T-helper 1 cell treated with Interleukin-12 subunit alpha and Interleukin-12 subunit beta and Interleukin-4 antibody, amounts not matched to agents 30 ng/mL and 1 ng/mL, for 36 hours (primary cell): ENCODE measurements at regions not wholly inside any gene's neighbourhood (a gene's known extent, or its start where the extent isn't known, plus 50 kb on each side); places are given as distances from the start of the nearest gene placed in this dataset.

Experiments
- intact Hi-C: fragments of 100-400 bp; cut with micrococcal nuclease; formaldehyde crosslinking; loops from one replicate; pipeline ENCODE4 v1.15.1; 2024

GRCh38 chr21:27425172-27425571, 458.3 kb upstream of the ADAMTS5 start:
- intact Hi-C loops = no loop called here

- intact Hi-C loops = no loop called here
These were observed 457.7 kb upstream of the ADAMTS5 start for GRCh38 chr21:27424601-27425000.

GRCh38 chr21:27423906-27424595, 457.2 kb upstream of the ADAMTS5 start:
- intact Hi-C loops = no loop called here

- intact Hi-C loops = no loop called here
These were observed 456.1 kb upstream of the ADAMTS5 start for GRCh38 chr21:27423038-27423437.

- intact Hi-C loops = no loop called here
These were observed 455.5 kb upstream of the ADAMTS5 start for GRCh38 chr21:27422435-27422834.

- intact Hi-C loops = no loop called here
These were observed 454.8 kb upstream of the ADAMTS5 start for GRCh38 chr21:27421654-27422053.

GRCh38 chr21:27419153-27419552, 452.3 kb upstream of the ADAMTS5 start:
- intact Hi-C loops = no loop called here

GRCh38 chr21:27418346-27418745, 451.5 kb upstream of the ADAMTS5 start:
- intact Hi-C loops = no loop called here

GRCh38 chr21:27412530-27412929, 445.6 kb upstream of the ADAMTS5 start:
- intact Hi-C loops = no loop called here

- intact Hi-C loops = no loop called here
These were observed 441.9 kb upstream of the ADAMTS5 start for GRCh38 chr21:27408826-27409225.

- intact Hi-C loops = no loop called here
These were observed 440.4 kb upstream of the ADAMTS5 start for GRCh38 chr21:27407271-27407670.

- intact Hi-C loops = no loop called here
These were observed 439.6 kb upstream of the ADAMTS5 start for GRCh38 chr21:27406300-27407009.

GRCh38 chr21:27403011-27403410, 436.1 kb upstream of the ADAMTS5 start:
- intact Hi-C loops = no loop called here

GRCh38 chr21:27400045-27400444, 433.2 kb upstream of the ADAMTS5 start:
- intact Hi-C loops = no loop called here

GRCh38 chr21:27397578-27397977, 430.7 kb upstream of the ADAMTS5 start:
- intact Hi-C loops = no loop called here

GRCh38 chr21:27393726-27394125, 426.8 kb upstream of the ADAMTS5 start:
- intact Hi-C loops = no loop called here

- intact Hi-C loops = no loop called here
These were observed 425.1 kb upstream of the ADAMTS5 start for GRCh38 chr21:27391990-27392389.

- intact Hi-C loops = no loop called here
These were observed 423.5 kb upstream of the ADAMTS5 start for GRCh38 chr21:27390384-27390783.

- intact Hi-C loops = no loop called here
These were observed 421.9 kb upstream of the ADAMTS5 start for GRCh38 chr21:27388825-27389224.

GRCh38 chr21:27382404-27382803, 415.5 kb upstream of the ADAMTS5 start:
- intact Hi-C loops = no loop called here

GRCh38 chr21:27380303-27380702, 413.4 kb upstream of the ADAMTS5 start:
- intact Hi-C loops = no loop called here

GRCh38 chr21:27379354-27379753, 412.5 kb upstream of the ADAMTS5 start:
- intact Hi-C loops = no loop called here

GRCh38 chr21:27372381-27372780, 405.5 kb upstream of the ADAMTS5 start:
- intact Hi-C loops = no loop called here
